ENCODE measurements at regions not wholly inside any gene's neighbourhood (a gene's known extent, or its start where the extent isn't known, plus 50 kb on each side); places are given as distances from the start of the nearest gene placed in this dataset.

DNA sequence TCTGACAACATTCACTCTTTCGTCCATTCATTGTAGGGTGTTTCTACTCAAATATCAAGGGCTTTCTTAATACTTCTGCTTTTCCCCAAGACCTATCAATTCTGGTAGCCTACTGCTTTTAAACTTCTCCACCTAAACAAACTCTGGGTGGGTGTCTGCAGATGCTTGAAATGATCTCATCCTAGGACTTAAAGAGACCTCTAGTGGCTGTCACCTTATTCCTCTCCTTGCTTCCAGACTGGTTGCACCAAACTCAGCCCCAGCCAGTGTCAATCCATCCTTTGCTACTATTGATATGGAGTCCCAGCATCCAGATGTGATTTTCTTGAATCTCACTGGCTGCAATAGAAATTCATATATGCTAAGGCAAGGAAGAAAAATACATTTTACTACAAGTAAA, 274.7 kb downstream of the NXPE2 start:
- Histone ChIP-seq H3K27ac (ENCODE audit: control insufficient read depth, insufficient read depth, low read length) (no peak overlapping the region), H4K20me1 (ENCODE audit: control insufficient read depth, extremely low read depth, insufficient read depth, low read length) (no peaks in the 10 kb centered on the region), H3K36me3 (ENCODE audit: control insufficient read depth in 2 of 2, extremely low read depth in 1 of 2, insufficient read depth in 2 of 2, low read length in 2 of 2) (no peaks in the 10 kb centered on the region), H3K9me1 (ENCODE audit: control insufficient read depth, extremely low read depth, insufficient read depth, low read length) (no peaks in the 10 kb centered on the region), H3K4me3 (ENCODE audit: control insufficient read depth in 2 of 3, extremely low read depth in 1 of 3, insufficient read depth in 2 of 3, low read depth in 1 of 3, low read length in 3 of 3) (no peak overlapping the region), H3K4me1 (ENCODE audit: control insufficient read depth, extremely low read depth, insufficient read depth, low read length) (no peaks in the 10 kb centered on the region), H3K9me3 (ENCODE audit: control insufficient read depth, low read depth, low read length) (no peaks in the 10 kb centered on the region), H3K9ac (ENCODE audit: control insufficient read depth, extremely low read depth, insufficient read depth, low read length) (no peak overlapping the region), H3K4me2 (ENCODE audit: control insufficient read depth, extremely low read depth, insufficient read depth, low read depth, low read length) (no peak overlapping the region), H3K79me2 (ENCODE audit: control insufficient read depth, insufficient read depth, low read length) (no peaks in the 10 kb centered on the region), H2AFZ (ENCODE audit: control insufficient read depth, low read length) (no peak overlapping the region), H3K27me3 (ENCODE audit: control insufficient read depth, extremely low read depth, insufficient read depth, low read length) (no peaks in the 10 kb centered on the region)
- dilution Hi-C loops (cut with MboI; ENCODE audit: extremely low pct_ligation_motif_present, low sequenced_read_pairs): no loop called here
- no peak for DNase-seq (ENCODE audit: low read depth, low spot score)
- no peak for FAIRE-seq
- TF ChIP-seq, protein P1, sequence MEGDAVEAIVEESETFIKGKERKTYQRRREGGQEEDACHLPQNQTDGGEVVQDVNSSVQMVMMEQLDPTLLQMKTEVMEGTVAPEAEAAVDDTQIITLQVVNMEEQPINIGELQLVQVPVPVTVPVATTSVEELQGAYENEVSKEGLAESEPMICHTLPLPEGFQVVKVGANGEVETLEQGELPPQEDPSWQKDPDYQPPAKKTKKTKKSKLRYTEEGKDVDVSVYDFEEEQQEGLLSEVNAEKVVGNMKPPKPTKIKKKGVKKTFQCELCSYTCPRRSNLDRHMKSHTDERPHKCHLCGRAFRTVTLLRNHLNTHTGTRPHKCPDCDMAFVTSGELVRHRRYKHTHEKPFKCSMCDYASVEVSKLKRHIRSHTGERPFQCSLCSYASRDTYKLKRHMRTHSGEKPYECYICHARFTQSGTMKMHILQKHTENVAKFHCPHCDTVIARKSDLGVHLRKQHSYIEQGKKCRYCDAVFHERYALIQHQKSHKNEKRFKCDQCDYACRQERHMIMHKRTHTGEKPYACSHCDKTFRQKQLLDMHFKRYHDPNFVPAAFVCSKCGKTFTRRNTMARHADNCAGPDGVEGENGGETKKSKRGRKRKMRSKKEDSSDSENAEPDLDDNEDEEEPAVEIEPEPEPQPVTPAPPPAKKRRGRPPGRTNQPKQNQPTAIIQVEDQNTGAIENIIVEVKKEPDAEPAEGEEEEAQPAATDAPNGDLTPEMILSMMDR (optimal IDR thresholded peaks at IDR 0.05 in 1 of 3, IDR thresholded peaks at IDR 0.05 in 1 of 3, conservative IDR thresholded peaks at IDR 0.05 in 1 of 3; ENCODE audit: extremely low read depth in 1 of 3, insufficient read depth in 2 of 3, low read length in 3 of 3): peak in 1 of 3 experiments; percentile 3
- no peak for TF ChIP-seq EZH2 (IDR thresholded peaks at IDR 0.05; ENCODE audit: low read length)

DNA sequence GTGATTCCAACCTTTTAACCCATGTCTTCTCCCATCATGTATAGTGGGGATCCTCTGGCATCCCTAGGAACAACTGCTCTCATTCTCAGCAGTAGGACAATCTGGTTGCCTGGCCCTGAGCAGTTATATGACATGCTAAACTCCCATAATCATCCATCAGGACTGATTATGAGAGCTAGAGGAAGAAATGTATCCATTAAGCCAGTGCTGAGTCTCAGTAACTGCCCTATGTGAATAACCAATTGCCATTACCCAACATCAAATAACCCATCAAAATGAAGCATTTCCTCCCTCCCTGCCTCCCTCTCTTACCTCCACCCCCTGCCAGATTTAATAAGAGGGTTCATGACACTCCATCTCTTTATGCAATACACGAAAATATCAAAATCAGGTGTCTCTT, 277.6 kb downstream of the NXPE2 start:
- H2AFZ ChIP-seq (ENCODE audit: control insufficient read depth, low read length): no peak overlapping the region
- no peak for FAIRE-seq

More for the DNA sequence above, 277.6 kb downstream of the NXPE2 start:
- Histone ChIP-seq H3K9ac (ENCODE audit: control insufficient read depth, extremely low read depth, insufficient read depth, low read length) (no peak overlapping the region), H3K79me2 (ENCODE audit: control insufficient read depth, insufficient read depth, low read length) (no peaks in the 10 kb centered on the region), H3K27me3 (ENCODE audit: control insufficient read depth, extremely low read depth, insufficient read depth, low read length) (no peaks in the 10 kb centered on the region), H4K20me1 (ENCODE audit: control insufficient read depth, extremely low read depth, insufficient read depth, low read length) (no peaks in the 10 kb centered on the region), H3K4me2 (ENCODE audit: control insufficient read depth, extremely low read depth, insufficient read depth, low read depth, low read length) (no peak overlapping the region), H3K4me3 (ENCODE audit: control insufficient read depth in 2 of 3, extremely low read depth in 1 of 3, insufficient read depth in 2 of 3, low read depth in 1 of 3, low read length in 3 of 3) (no peak overlapping the region), H3K36me3 (ENCODE audit: control insufficient read depth in 2 of 2, extremely low read depth in 1 of 2, insufficient read depth in 2 of 2, low read length in 2 of 2) (no peaks in the 10 kb centered on the region), H3K4me1 (ENCODE audit: control insufficient read depth, extremely low read depth, insufficient read depth, low read length) (no peaks in the 10 kb centered on the region), H3K27ac (ENCODE audit: control insufficient read depth, insufficient read depth, low read length) (no peak overlapping the region), H3K9me1 (ENCODE audit: control insufficient read depth, extremely low read depth, insufficient read depth, low read length) (no peaks in the 10 kb centered on the region), H3K9me3 (ENCODE audit: control insufficient read depth, low read depth, low read length) (no peaks in the 10 kb centered on the region)
- TF ChIP-seq, protein P1 (optimal IDR thresholded peaks at IDR 0.05 in 1 of 3, IDR thresholded peaks at IDR 0.05 in 1 of 3, conservative IDR thresholded peaks at IDR 0.05 in 1 of 3; ENCODE audit: extremely low read depth in 1 of 3, insufficient read depth in 2 of 3, low read length in 3 of 3): no peak
- TF ChIP-seq EZH2 (IDR thresholded peaks at IDR 0.05; ENCODE audit: low read length): no peak
- no peak for DNase-seq (ENCODE audit: low read depth, low spot score)
- dilution Hi-C loops (cut with MboI; ENCODE audit: extremely low pct_ligation_motif_present, low sequenced_read_pairs): no loop called here

Measured in keratinocyte (primary cell).